Eye (tissue), 1 donor: ENCODE measurements at regions not wholly inside any gene's neighbourhood (a gene's known extent, or its start where the extent isn't known, plus 50 kb on each side); places are given as distances from the start of the nearest gene placed in this dataset.

Experiments used
- DNase-seq: peaks from one replicate; pipeline ENCODE4 v3.0.0-alpha.2; 2015

- no peak for DNase-seq
Measured at GRCh38 chr21:15397258-15397657, 332.5 kb upstream of the NRIP1 start.

- no peak for DNase-seq
Measured at GRCh38 chr21:15400905-15401304, 328.9 kb upstream of the USP25 start.

GRCh38 chr21:15401331-15401730 is 328.5 kb upstream of the USP25 start:
- DNase-seq, result no peak

GRCh38 chr21:15405214-15405613 is 324.6 kb upstream of the USP25 start:
- DNase-seq, result no peak

GRCh38 chr21:15406791-15407190 is 323.0 kb upstream of the USP25 start:
- DNase-seq, result no peak

- DNase-seq, result no peak
Measured at GRCh38 chr21:15407585-15407984, 322.2 kb upstream of the USP25 start.

GRCh38 chr21:15408089-15408488 is 321.7 kb upstream of the USP25 start:
- no peak for DNase-seq

- DNase-seq, result no peak
Measured at GRCh38 chr21:15409031-15409430, 320.8 kb upstream of the USP25 start.

- DNase-seq, result no peak
Measured at GRCh38 chr21:15410853-15411252, 318.9 kb upstream of the USP25 start.

GRCh38 chr21:15414057-15414456 is 315.7 kb upstream of the USP25 start:
- DNase-seq, result no peak

- DNase-seq, result no peak
Measured at GRCh38 chr21:15415541-15416261, 314.1 kb upstream of the USP25 start.

GRCh38 chr21:15421441-15421881 is 308.3 kb upstream of the USP25 start:
- DNase-seq, result no peak

GRCh38 chr21:15421947-15422346 is 307.8 kb upstream of the USP25 start:
- DNase-seq, result no peak

- no peak for DNase-seq
Measured at GRCh38 chr21:15422783-15423182, 307.0 kb upstream of the USP25 start.

- no peak for DNase-seq
Measured at GRCh38 chr21:15423676-15424445, 305.9 kb upstream of the USP25 start.

GRCh38 chr21:15425049-15425448 is 304.7 kb upstream of the USP25 start:
- no peak for DNase-seq

- DNase-seq, result no peak
Measured at GRCh38 chr21:15430023-15430422, 299.8 kb upstream of the USP25 start.

GRCh38 chr21:15430577-15430976 is 299.2 kb upstream of the USP25 start:
- DNase-seq, result no peak

- DNase-seq, result no peak
Measured at GRCh38 chr21:15431053-15431452, 298.7 kb upstream of the USP25 start.

GRCh38 chr21:15433091-15433490 is 296.7 kb upstream of the USP25 start:
- peak; percentile 47 for DNase-seq

GRCh38 chr21:15434163-15434905 is 295.4 kb upstream of the USP25 start:
- DNase-seq, result no peak

GRCh38 chr21:15436031-15436430 is 293.8 kb upstream of the USP25 start:
- no peak for DNase-seq

- DNase-seq, result no peak
Measured at GRCh38 chr21:15437883-15438282, 291.9 kb upstream of the USP25 start.

- DNase-seq, result no peak
Measured at GRCh38 chr21:15439726-15440125, 290.1 kb upstream of the USP25 start.
